SK-MEL-5 (cell line): ENCODE measurements at regions not wholly inside any gene's neighbourhood (a gene's known extent, or its start where the extent isn't known, plus 50 kb on each side); places are given as distances from the start of the nearest gene placed in this dataset.
"Not testable (repeated sequence)": the region's sequence is repeated elsewhere in the genome, so short reads cannot be mapped to it uniquely, and the experiment has no call there.

ENCODE experiments used
- DNase-seq: peaks from one replicate; pipeline ENCODE4 v3.0.0-alpha.2; 2016; ENCODE audit warnings: low read depth, low spot score
- in situ Hi-C: cut with HindIII; loops from 2 replicates; pipeline ENCODE4 v1.10.0; 2016; ENCODE audit warnings: low sequenced_read_pairs, high pct_unique_total_duplicates, low pct_unique_long_range_greater_than_20kb

DNA sequence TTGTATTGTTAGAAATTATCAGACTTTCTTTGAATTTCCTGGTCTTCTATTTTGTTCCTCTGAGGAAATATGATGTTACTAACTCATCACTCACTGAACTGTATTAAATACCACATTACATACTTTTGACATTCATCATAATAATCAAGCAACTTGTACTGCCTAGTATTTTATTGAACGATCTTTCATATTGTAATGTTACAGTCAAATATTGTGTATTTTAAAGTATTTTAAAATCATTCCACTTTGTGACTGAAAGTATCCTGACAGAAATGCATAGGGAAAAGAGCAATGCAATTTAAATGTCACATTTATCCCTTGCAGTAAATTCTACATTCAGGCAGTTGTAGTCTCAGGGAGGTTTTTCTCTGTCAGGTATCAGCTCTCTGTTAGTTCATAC, 1557.4 kb downstream of the CDH8 start:
- in situ Hi-C loops, result no loop called here

DNA sequence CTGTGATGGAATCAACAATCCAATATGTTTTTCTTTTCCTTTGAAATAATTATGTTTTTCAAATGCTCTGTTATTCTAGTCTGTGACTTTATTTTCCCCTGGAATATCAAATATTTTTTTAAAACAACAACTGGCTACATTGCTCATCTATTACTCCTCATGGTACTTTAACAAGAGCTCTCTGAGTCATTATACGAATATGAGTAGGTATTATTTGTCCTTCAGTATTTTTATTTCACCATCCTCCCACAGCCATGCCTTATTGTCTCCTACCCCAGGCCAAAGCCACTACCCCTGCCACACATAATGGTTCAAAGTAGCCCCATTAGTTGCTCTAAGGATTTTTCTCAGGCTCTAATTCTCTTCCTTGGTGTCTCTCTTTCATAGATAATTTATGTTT, 1572.3 kb downstream of the CDH8 start:
- in situ Hi-C loops, result no loop called here
- no peak for DNase-seq

More for the DNA sequence above, 1557.4 kb downstream of the CDH8 start:
- no peak for DNase-seq

DNA sequence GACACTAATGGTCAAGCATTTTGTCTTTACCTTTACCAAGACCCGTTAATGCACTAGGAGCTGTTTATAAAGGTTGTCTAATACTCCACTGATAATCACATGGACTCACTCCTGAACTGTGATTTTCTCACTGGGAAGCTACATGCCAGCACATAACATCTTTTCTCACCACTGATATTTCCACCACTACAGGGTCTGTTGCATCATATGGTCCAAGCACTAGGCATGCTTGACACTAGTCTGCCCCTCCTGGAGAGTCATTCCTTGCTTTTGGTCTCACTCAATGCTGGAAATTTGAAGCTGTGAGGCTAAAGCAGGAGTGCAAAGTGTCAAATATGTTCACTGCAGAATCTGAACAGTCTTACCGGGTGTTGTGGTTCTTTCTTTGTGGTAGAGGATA, 1576.8 kb downstream of the CDH8 start:
- in situ Hi-C loops, result no loop called here
- DNase-seq, result no peak

DNA sequence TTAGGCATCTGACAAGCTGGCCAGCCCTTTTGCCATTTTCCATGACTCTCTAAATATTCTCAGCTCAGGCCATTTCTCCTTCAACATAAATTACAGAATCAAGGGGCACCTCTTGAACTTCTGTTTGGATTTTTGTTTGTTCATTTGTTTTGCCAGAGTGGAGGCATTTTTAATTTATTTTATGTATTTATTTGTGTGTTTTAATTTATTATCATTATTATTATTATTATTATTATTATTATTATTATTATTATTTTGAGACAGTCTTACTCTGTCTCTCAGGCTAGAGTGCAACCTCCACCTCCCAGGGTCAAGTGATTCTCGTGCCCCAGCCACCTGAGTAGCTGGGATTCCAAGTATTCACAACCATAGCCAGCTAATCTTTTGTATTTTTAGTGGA, 1578.0 kb downstream of the CDH8 start:
- DNase-seq, result no peak
- in situ Hi-C loops, result no loop called here

DNA sequence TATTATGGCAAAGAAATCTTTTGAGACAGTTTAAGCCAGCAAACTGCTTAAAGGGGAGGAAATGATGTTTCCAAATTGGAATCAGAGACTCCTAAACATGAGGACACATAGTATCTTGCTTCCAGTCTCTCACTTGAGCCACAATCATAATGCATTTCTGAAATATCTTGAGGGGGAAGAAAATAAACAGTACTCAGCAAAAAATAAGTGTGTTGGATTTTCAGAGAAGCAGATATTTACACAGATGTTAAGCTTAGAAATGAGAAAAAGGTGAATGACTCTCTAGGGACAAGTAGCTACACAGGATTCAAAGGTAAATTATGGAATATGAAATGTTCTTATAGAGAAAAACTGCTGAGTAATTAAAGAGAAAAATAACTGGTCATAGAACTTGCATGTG, 1583.6 kb downstream of the CDH8 start:
- DNase-seq, result no peak
- in situ Hi-C loops, result no loop called here

DNA sequence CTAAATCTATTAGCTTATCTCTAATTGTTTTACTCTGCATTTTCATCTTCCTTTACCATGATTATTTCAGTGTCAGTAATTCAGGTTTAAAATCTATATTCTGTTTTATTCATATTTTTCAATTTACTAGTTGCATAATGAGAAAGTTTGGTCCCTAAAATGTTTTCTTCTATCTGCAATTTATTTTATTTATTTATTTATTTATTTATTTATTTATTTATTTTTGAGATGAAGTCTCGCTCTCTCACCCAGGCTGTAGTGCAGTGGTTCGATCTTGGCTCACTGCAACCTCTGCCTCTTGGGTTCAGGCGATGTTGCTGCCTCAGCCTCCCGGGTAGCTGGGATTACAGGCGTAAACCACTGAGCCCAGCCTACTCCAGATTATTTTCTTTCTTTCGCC, 1597.3 kb downstream of the CDH8 start:
- DNase-seq, result no peak
- in situ Hi-C loops, result no loop called here

DNA sequence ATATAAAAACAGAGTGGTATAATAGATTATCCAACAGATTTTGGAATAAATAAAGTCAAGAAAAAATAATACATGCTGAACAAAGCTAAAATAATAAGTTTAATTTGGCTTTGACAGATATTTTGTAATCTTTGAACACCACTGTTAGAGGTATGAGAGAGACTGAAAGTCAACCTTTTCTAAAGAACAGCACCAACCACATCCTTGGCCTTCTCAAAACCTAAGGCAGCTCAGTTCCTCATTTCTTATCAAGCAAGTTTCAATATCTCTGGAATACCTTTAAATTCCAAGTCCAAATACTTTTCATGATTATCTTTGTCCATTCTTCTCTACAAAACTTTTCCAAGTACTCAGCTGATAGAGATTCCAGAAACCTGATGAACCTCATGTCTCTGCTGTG, 1603.8 kb downstream of the CDH8 start:
- no peak for DNase-seq
- in situ Hi-C loops, result no loop called here

DNA sequence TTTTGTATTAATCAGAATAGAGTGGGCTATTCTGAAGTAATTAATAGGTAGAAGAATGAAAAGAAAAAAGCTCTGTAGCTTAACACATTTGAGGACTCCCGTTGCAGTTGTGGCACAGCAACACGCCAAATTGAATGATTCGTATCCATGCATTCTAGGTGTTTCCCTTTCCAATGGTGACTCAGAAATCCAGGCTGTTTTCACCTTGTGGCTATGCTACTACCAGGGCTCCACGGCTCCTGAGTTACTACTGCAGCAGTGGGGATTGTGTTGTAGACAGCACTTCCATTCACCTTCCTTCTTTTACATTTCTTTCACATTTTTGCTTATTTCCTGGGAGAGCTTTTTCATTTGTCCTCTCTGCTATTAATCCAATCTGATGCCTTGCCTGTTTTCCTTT, 1616.4 kb downstream of the CDH8 start:
- in situ Hi-C loops, result no loop called here
- no peak for DNase-seq

DNA sequence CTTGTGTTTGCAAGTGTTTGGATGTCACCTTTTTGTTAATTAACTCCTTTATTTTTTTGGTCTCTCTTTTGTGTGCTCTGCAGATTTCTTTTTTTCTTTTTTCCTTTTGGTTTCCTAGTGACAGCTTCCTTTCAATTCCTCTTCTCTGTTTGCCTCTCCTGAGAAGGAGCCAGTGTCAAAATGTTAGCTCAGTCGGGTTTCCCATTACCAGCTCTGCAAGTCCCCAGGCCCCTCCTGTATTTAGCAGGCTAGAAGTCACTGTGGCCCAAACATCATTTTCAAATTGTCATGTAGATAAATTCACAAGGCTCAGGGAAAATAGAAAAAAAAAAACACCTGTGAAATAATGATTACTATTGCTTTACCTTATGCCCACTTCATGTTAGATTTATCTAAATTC, 1621.6 kb downstream of the CDH8 start:
- no peak for DNase-seq
- in situ Hi-C loops, result no loop called here

DNA sequence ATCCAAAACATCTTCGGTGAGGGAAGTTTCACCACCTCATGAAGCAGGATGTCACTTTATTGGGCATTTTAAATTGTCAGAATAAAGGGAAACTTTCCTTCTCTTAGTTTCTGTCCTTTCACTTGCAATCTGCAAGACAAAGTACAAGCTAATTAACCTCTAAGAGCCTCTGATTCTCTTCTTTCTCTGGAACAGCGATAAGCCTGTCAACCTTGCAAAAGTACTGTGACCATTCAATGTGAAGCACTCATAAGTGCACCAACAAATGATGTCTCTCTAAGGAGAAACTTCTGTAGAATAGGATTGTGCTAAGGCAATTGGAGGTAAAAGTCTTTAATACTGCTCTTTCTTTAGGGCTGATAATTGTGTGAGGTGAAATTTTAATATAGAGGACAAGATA, 1622.3 kb downstream of the CDH8 start:
- DNase-seq, result no peak
- in situ Hi-C loops, result no loop called here

DNA sequence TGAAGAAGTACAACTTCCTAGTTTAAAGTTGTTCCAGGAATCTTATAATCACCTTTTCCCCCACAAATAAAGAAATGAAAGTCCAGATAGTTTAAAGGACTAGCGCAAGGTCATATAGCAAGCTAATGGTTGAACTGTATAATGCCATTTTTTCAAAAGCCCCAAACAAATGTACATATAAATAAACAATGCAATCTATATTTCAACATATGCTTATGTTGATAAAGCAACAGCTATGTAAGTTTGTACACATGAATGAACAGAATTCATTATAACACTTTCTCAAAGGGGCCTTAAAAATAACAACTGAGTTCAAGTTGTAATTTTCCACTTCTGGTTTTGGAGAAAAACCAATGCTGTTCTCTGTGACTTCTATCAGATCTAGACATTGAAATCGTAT, 1628.6 kb downstream of the CDH8 start:
- in situ Hi-C loops, result no loop called here
- no peak for DNase-seq

DNA sequence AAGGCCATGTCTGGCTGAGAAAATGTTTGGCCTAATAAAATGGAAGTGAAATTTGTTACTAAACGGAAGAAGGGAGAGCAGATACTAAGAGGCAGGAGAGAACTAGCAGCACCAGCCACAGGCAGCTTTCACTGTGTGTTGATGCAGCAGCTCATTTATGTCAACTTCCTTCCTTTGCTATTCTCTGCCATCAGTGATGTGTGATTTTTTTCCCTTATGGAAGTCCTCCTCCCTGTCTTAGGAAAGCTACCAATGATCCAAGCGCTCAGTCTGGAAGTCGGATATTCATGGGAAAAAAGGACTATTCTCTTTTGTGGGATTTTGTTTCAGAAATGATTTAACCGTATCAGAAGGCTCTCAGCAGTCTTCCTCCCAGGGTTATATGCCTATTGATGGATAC, 1629.2 kb downstream of the CDH8 start:
- in situ Hi-C loops, result no loop called here
- DNase-seq, result no peak

DNA sequence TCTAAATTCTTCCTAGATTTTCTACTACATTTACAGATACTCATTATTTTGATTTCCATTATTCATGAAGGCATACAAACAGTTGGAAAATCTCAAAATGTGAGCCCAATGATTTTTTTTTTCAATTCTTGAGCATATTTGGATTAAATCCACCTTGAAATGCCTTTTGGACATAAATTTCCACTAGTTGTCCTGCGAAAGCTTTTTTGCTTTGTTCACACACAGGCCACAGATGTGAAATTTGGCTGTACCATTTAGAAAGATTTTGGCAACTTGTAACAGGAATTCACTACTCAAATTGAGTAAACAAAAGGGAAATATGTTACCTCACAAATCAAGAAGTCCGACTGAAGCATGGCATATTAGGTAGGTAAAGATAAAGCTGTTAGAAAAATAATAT, 1631.0 kb downstream of the CDH8 start:
- in situ Hi-C loops, result no loop called here
- DNase-seq, result no peak

DNA sequence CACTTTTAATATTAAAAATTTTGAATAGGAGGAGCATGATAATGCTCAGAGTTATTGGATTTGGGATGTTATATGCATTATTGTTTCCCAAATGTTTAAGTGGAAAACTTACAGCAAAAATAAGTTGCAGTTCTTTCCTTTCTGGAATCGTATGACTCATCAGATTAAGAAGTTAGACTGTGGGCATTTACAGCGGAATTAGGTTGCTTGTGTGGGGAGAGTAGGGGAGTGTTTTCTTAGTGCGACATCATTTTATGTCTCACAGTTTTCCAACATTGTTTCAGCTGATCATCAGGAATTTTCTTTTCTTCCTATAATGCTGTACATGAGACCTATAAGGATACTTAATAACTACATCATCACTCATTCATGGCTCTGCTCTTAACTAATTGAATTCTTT, 1631.8 kb downstream of the CDH8 start:
- no peak for DNase-seq
- in situ Hi-C loops, result no loop called here

DNA sequence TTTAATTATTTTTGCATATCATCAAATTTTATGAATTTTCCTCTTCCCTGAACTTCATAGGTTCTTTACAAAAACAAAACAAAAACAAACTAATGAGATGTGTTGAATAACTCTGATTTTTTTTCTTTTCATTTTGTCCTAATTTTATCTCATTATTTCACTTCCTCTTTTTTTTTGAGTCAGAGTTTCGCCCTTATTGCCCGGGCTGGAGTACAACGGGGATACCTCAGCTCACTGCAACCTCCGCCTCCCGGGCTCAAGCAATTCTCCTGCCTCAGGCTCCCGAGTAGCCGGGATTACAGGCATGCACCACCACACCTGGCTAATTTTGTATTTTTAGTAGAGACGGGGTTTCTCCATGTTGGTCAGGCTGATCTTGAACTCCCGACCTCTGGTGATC, 1633.3 kb downstream of the CDH8 start:
- in situ Hi-C loops, result not testable (repeated sequence)

DNA sequence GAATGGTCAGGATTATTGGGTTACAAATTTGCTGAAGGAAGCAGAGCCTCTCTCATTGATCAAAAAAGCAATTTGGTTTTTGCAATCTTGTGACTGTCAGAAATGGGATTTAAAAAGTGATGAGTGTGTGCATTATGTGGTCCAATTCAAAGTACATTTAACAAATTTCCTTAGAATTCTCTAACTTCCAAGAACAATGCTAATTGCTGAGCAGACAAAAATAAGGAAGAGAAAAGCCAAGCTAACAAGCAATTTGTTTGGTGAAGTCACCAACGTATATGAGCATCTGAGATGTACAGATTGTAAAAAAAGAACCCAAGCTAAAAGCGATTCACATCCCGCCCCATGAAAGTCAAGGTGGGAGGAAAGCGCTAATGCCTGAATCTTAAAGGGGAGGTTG, 1643.9 kb downstream of the CDH8 start:
- no peak for DNase-seq
- in situ Hi-C loops, result no loop called here

More for the DNA sequence above, 1633.3 kb downstream of the CDH8 start:
- not testable (repeated sequence) for DNase-seq

DNA sequence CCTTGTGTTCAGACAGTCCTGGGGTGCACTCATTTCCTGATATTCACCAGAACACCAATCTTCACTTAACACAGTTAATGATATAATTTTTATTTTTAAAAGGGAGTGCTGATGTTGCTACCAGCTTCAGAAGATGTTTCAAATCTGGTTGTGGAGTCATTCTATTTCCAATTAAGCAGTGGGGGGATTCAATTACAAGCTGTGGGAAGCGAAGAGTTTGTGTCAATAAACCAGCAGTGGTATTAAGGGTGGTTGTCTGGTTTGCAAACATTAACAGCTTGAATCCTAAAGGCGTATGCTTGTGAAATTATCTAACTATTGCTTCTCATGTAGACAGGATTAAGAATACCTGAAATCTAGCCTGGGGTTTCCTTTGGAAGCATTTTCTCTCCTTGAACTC, 1637.5 kb upstream of the GOT2 start:
- DNase-seq, result no peak
- in situ Hi-C loops, result no loop called here

DNA sequence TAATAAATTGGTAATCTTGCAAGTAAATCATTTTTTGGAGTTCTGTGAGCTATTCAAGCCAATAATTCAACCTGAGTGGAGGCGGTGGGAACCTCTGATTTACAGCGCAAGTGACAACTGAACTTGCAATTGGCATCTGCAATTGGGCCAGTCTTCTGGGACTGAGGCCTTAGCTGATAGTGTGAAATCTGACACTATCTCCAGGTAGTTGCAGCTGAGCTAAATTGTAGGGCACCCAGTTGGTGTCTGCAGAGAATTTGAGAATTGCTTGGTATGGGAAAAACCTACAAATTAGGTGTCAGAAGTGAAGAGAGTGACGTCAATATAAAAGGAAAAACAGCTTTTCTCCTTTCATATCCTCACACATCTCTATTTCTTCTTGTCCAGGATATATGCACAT, 1633.6 kb upstream of the GOT2 start:
- in situ Hi-C loops, result no loop called here

DNA sequence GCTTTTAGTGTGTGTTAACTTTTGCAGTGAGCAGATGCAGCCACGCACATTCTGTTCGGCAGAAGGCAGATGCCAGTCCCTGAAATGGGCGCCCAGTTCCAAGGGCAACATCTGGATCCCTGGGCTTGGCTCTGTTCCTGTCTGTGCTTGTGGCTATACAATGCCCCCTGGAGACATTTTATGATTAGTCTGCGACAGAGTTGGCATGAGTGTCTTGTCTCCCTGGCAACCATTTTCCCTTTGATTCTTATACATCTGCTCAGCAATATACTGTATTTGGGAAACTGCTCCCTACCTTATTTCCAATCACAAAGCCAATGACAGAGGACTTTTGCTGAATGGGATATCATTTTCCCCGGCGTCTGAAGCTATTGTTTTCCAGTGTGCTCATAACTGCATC, 1629.5 kb upstream of the GOT2 start:
- DNase-seq, result no peak
- in situ Hi-C loops, result no loop called here

More for the DNA sequence above, 1633.6 kb upstream of the GOT2 start:
- DNase-seq, result no peak

DNA sequence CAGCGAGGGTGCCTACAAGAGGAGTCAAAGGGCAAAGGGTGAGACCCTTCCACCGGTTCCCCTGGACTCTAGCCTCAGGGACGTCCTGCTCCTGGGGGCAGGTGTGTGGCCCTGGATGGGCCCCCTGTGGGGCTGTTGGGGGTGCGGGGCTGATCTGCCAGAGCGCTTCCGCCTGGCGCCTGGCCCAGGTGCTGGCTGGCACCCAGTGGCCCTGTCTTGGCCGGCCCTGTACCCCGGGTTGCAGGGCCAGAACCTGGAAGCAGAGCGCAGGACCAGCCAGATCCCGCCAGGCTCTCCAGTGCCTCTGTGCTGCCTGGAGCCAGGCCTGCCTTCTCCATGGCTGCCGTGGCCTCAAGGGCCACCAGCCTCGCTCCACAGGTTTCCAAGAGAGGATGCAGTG, 1625.8 kb upstream of the GOT2 start:
- DNase-seq, in situ Hi-C loops: not testable (repeated sequence)
